Mucosa of rectum (tissue), 2 donors: ENCODE measurements at regions not wholly inside any gene's neighbourhood (a gene's known extent, or its start where the extent isn't known, plus 50 kb on each side); places are given as distances from the start of the nearest gene placed in this dataset.

Experiments
- H3K27ac ChIP-seq, 2 donors: one replicate each; pipeline ENCODE4 v1.7.0; 2013; ENCODE audit warnings: inconsistent platforms in 2 of 2, low read depth in 2 of 2, low read length in 2 of 2
- H3K27me3 ChIP-seq, 2 donors: one replicate each; pipeline ENCODE4 v1.7.0; 2013; ENCODE audit warnings: low read length in 2 of 2; ENCODE audit not compliant: control insufficient read depth in 2 of 2, insufficient read depth in 2 of 2
- H3K36me3 ChIP-seq, 2 donors: one replicate each; pipeline ENCODE4 v1.7.0; 2013; ENCODE audit warnings: low read length in 2 of 2; ENCODE audit not compliant: control insufficient read depth in 2 of 2, insufficient read depth in 2 of 2
- H3K4me1 ChIP-seq, 2 donors: one replicate each; pipeline ENCODE4 v1.7.0; 2013; ENCODE audit warnings: low read length in 2 of 2, mild to moderate bottlenecking in 1 of 2; ENCODE audit not compliant: control insufficient read depth in 2 of 2, insufficient read depth in 2 of 2
- H3K4me3 ChIP-seq, 2 donors: one replicate each; pipeline ENCODE4 v1.7.0; 2013; ENCODE audit warnings: low read length in 2 of 2
- H3K9ac ChIP-seq, 2 donors: one replicate each; pipeline ENCODE4 v1.7.0; 2013; ENCODE audit warnings: low read length in 2 of 2, low read depth in 1 of 2, mild to moderate bottlenecking in 1 of 2
- H3K9me3 ChIP-seq, 2 donors: one replicate each; pipeline ENCODE4 v1.7.0; 2013; ENCODE audit warnings: low read length in 2 of 2; ENCODE audit not compliant: control insufficient read depth in 2 of 2
- donor health status: healthy.
- donor health status: Normal muscosa, but diverticular disease.

GRCh38 chr14:34009956-34010355 is 59.1 kb upstream of the EGLN3 start:
- no peaks in the 10 kb centered on the region for H3K9me3 ChIP-seq
- no peaks in the 10 kb centered on the region for H3K36me3 ChIP-seq
- no peaks in the 10 kb centered on the region for H3K27me3 ChIP-seq
- H3K9ac ChIP-seq = no peak overlapping the region
- H3K27ac ChIP-seq = no peak overlapping the region
- H3K4me1 ChIP-seq = peaks cover 0 to 2% of the 10 kb centered on the region in 2 donors
- H3K4me3 ChIP-seq = no peak overlapping the region

GRCh38 chr14:34007902-34008301 is 57.0 kb upstream of the EGLN3 start:
- H3K27me3 ChIP-seq = no peaks in the 10 kb centered on the region
- H3K4me1 ChIP-seq = no peaks in the 10 kb centered on the region
- no peak overlapping the region for H3K27ac ChIP-seq
- no peaks in the 10 kb centered on the region for H3K36me3 ChIP-seq
- no peak overlapping the region for H3K9ac ChIP-seq
- H3K4me3 ChIP-seq = no peak overlapping the region
- H3K9me3 ChIP-seq = no peaks in the 10 kb centered on the region

GRCh38 chr14:34005901-34006300 is 55.0 kb upstream of the EGLN3 start:
- no peak overlapping the region for H3K27ac ChIP-seq
- no peak overlapping the region for H3K9ac ChIP-seq

GRCh38 chr14:34004881-34005280 is 54.0 kb upstream of the EGLN3 start:
- Histone ChIP-seq H3K27ac (no peak overlapping the region), H3K4me1 (no peaks in the 10 kb centered on the region), H3K27me3 (no peaks in the 10 kb centered on the region), H3K36me3 (no peaks in the 10 kb centered on the region), H3K9me3 (no peaks in the 10 kb centered on the region), H3K9ac (no peak overlapping the region), H3K4me3 (no peak overlapping the region)

More at GRCh38 chr14:34005901-34006300, 55.0 kb upstream of the EGLN3 start:
- no peaks in the 10 kb centered on the region for H3K27me3 ChIP-seq
- no peaks in the 10 kb centered on the region for H3K4me1 ChIP-seq
- no peak overlapping the region for H3K4me3 ChIP-seq
- no peaks in the 10 kb centered on the region for H3K36me3 ChIP-seq
- no peaks in the 10 kb centered on the region for H3K9me3 ChIP-seq

GRCh38 chr14:34003691-34004090 is 52.8 kb upstream of the EGLN3 start:
- no peaks in the 10 kb centered on the region for H3K36me3 ChIP-seq
- H3K4me3 ChIP-seq = no peak overlapping the region
- H3K9ac ChIP-seq = no peak overlapping the region
- no peaks in the 10 kb centered on the region for H3K9me3 ChIP-seq
- H3K27ac ChIP-seq = no peak overlapping the region
- H3K27me3 ChIP-seq = no peaks in the 10 kb centered on the region
- no peaks in the 10 kb centered on the region for H3K4me1 ChIP-seq

- no peaks in the 10 kb centered on the region for H3K9me3 ChIP-seq
- H3K27ac ChIP-seq = no peak overlapping the region
- H3K27me3 ChIP-seq = no peaks in the 10 kb centered on the region
- H3K4me1 ChIP-seq = no peaks in the 10 kb centered on the region
- H3K36me3 ChIP-seq = no peaks in the 10 kb centered on the region
- no peak overlapping the region for H3K9ac ChIP-seq
- no peak overlapping the region for H3K4me3 ChIP-seq
These were observed 52.3 kb upstream of the EGLN3 start for GRCh38 chr14:34003082-34003668.
